Activated B cell treated with CpG ODN at 0.5 μM for 24 hours (primary cell): ENCODE measurements at regions not wholly inside any gene's neighbourhood (a gene's known extent, or its start where the extent isn't known, plus 50 kb on each side); places are given as distances from the start of the nearest gene placed in this dataset.

Source experiments
- ATAC-seq: fragments of 200-7000 bp; cut with Tn5 transposase; one replicate; pipeline ENCODE4 v1.10.0; 2021; ENCODE audit warnings: low read depth, mild to moderate bottlenecking, moderate library complexity
- CTCF ChIA-PET: fragments of 350-600 bp; sonication (Branson Sonifier 250); formaldehyde crosslinking; loops from one replicate; lab custom pipeline; 2021; ENCODE audit warnings: antibody characterized with exemption; lab: Charles Lee
- POLR2A ChIA-PET: fragments of 350-600 bp; sonication (Branson Sonifier 250); formaldehyde crosslinking; loops from one replicate; lab custom pipeline; 2021; ENCODE audit warnings: antibody characterized with exemption; lab: Charles Lee
- DNase-seq: peaks from one replicate; pipeline ENCODE4 v3.0.0; 2022
- H3K27ac Mint-ChIP-seq: one replicate; pipeline ENCODE4 v1.8.0; 2020; ENCODE audit warnings: mixed read lengths
- H3K27me3 Mint-ChIP-seq: one replicate; pipeline ENCODE4 v1.8.0; 2021; ENCODE audit warnings: mixed read lengths
- H3K36me3 Mint-ChIP-seq: one replicate; pipeline ENCODE4 v1.8.0; 2021; ENCODE audit warnings: low read depth, mixed read lengths
- H3K4me1 Mint-ChIP-seq: one replicate; pipeline ENCODE4 v1.8.0; 2021; ENCODE audit warnings: mixed read lengths
- H3K4me3 Mint-ChIP-seq: one replicate; pipeline ENCODE4 v1.8.0; 2020; ENCODE audit warnings: mild to moderate bottlenecking, mixed read lengths
- H3K9me3 Mint-ChIP-seq: one replicate; pipeline ENCODE4 v1.8.0; 2020; ENCODE audit warnings: mixed read lengths
- CTCF ChIP-seq: fragments of 200-600 bp; IDR thresholded peaks from one replicate; pipeline ENCODE4 v1.8.0; 2022; ENCODE audit warnings: antibody characterized with exemption, mild to moderate bottlenecking
- intact Hi-C: fragments of 100-400 bp; cut with micrococcal nuclease; formaldehyde crosslinking; loops from one replicate; pipeline ENCODE4 v1.15.1; 2024

- CTCF ChIA-PET: no interaction called here
- Mint-ChIP-seq H3K9me3 (no peaks in the 10 kb centered on the region), H3K4me3 (no peak overlapping the region), H3K27me3 (peaks cover 14% of the 10 kb centered on the region), H3K27ac (no peak overlapping the region), H3K4me1 (no peaks in the 10 kb centered on the region), H3K36me3 (no peaks in the 10 kb centered on the region)
- POLR2A ChIA-PET: no interaction called here
- no peak for DNase-seq
- intact Hi-C loops: no loop called here
- no peak for TF ChIP-seq CTCF
- no peak for ATAC-seq
These were observed 58.1 kb upstream of the PLEKHG1 start for GRCh38 chr6:150541576-150541975.

DNA sequence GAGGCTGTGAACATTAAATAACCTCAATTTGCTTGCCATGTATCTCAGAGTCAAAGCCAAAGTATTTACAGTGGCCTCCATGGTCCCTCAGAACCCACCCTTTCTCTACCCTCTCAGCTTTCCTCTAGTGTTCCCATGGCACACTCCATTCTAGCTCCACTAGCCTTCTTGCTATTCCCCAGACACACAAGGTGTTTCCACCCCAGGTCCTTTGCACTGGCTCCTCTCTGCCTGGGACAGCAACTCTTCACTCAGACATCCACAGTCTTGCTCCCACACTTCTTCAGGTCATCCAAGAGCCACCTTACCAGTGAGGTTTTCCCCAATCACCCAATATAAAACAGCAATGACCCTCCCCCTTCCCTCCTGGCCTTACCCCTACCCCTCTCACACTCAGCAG lies 56.5 kb upstream of the PLEKHG1 start:
- no peak overlapping the region for H3K27ac Mint-ChIP-seq
- H3K36me3 Mint-ChIP-seq: no peaks in the 10 kb centered on the region
- DNase-seq (no peak), ATAC-seq (no peak)
- intact Hi-C loops: no loop called here
- TF ChIP-seq CTCF: no peak
- peaks cover 24% of the 10 kb centered on the region for H3K27me3 Mint-ChIP-seq
- H3K4me1 Mint-ChIP-seq: no peaks in the 10 kb centered on the region
- POLR2A ChIA-PET: no interaction called here
- no peak overlapping the region for H3K4me3 Mint-ChIP-seq
- H3K9me3 Mint-ChIP-seq: no peaks in the 10 kb centered on the region
- CTCF ChIA-PET: no interaction called here

GRCh38 chr6:150544793-150545192 lies 54.9 kb upstream of the PLEKHG1 start:
- ChIA-PET POLR2A (no interaction called here), CTCF (no interaction called here)
- H3K4me1 Mint-ChIP-seq: no peaks in the 10 kb centered on the region
- H3K9me3 Mint-ChIP-seq: no peaks in the 10 kb centered on the region
- no peaks in the 10 kb centered on the region for H3K36me3 Mint-ChIP-seq
- ATAC-seq: no peak
- no peak overlapping the region for H3K4me3 Mint-ChIP-seq
- peaks cover 17% of the 10 kb centered on the region for H3K27me3 Mint-ChIP-seq
- H3K27ac Mint-ChIP-seq: no peak overlapping the region
- intact Hi-C loops: loop anchor here (5.0 kb wide), 1 partner anchor 198 kb away; no protein-coding TSS in a partner anchor
- no peak for DNase-seq
- no peak for TF ChIP-seq CTCF

DNA sequence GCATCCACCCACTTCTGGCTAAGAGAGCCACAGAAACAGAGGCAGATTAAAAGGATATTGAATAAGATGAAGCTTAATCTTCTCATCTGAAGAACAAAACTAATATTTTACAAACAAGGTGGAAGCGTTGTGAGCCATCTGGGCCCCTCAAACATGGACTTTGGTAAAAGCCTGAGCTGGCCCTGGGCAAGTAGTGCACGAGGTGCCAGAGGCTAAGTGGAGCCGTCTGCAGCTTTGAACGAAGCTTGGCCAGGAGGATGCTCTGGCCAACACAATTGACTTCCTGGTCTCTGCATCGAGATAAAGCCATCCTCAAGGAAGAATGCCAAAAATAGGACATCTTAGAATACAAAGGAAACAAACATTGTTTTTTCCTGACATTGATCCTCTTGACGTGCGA lies 53.2 kb upstream of the PLEKHG1 start:
- ATAC-seq (no peak), DNase-seq (no peak)
- Mint-ChIP-seq H3K9me3 (no peaks in the 10 kb centered on the region), H3K27ac (no peak overlapping the region), H3K27me3 (peaks cover 16% of the 10 kb centered on the region), H3K4me1 (no peaks in the 10 kb centered on the region), H3K36me3 (no peaks in the 10 kb centered on the region), H3K4me3 (no peak overlapping the region)
- intact Hi-C loops: loop anchor here (5.0 kb wide), 1 partner anchor 196 kb away; no protein-coding TSS in a partner anchor
- TF ChIP-seq CTCF: no peak
- POLR2A ChIA-PET: no interaction called here
- CTCF ChIA-PET: no interaction called here

DNA sequence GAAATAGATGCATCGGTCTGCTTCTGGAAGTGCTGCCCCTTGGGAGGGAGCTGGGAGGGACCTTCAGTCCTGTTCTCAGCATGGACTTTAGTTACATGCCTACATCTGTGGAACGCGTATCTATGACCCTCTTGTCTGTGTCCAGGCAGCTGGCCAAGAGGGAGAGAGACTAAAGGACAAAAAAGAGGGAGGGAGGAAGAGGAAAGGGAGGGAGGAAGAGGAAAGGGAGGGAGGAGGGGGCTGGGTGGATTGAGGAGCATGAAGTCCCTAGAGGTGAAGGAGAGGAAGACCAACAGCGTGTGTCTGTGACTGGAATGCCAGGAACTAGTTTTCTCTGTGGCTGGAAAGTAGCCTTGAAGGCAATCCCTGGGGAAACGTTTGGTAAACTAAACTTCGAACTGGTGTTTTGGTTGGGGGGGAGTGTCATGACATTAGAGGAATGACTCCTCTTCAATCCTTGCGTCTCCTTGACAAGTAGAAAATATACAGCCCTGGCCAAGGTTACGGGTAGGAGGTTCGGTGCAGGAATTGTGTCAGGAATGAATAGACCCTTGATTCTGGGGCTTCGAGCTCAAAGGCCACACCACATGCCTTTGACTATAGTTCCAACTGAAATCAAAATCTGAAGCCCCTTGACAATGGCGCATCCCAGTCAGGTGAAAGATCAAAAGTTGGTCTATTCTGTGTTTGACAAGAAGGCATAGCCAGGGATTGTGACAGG lies 52.0 kb upstream of the PLEKHG1 start:
- Mint-ChIP-seq H3K27me3 (peaks cover 16% of the 10 kb centered on the region), H3K27ac (no peak overlapping the region), H3K4me3 (no peak overlapping the region), H3K36me3 (no peaks in the 10 kb centered on the region), H3K4me1 (no peaks in the 10 kb centered on the region), H3K9me3 (no peaks in the 10 kb centered on the region)
- intact Hi-C loops: loop anchor here (5.0 kb wide), 1 partner anchor 195 kb away; no protein-coding TSS in a partner anchor
- ATAC-seq (no peak), DNase-seq (no peak)
- CTCF ChIA-PET: no interaction called here
- no peak for TF ChIP-seq CTCF
- POLR2A ChIA-PET: no interaction called here
